ENCODE measurements at regions not wholly inside any gene's neighbourhood (a gene's known extent, or its start where the extent isn't known, plus 50 kb on each side); places are given as distances from the start of the nearest gene placed in this dataset.
"Not testable (repeated sequence)": the region's sequence is repeated elsewhere in the genome, so short reads cannot be mapped to it uniquely, and the experiment has no call there.

GRCh38 chrX:23511793-23512192, 155.5 kb upstream of the PRDX4 start:
- H3K27ac ChIP-seq (ENCODE audit: low read length), result no peak overlapping the region
- no peaks in the 10 kb centered on the region for H3K9me2 ChIP-seq (replicated peaks; ENCODE audit: insufficient read depth, low read length)
- H3K4me2 ChIP-seq (ENCODE audit: low read depth, low read length, poor library complexity, severe bottlenecking), result no peak overlapping the region
- H4K20me1 ChIP-seq (ENCODE audit: insufficient read depth, low read depth, low read length), result no peaks in the 10 kb centered on the region
- H3K9ac ChIP-seq (ENCODE audit: low read length), result no peak overlapping the region
- no peak overlapping the region for H2AFZ ChIP-seq (ENCODE audit: low read length)
- no peaks in the 10 kb centered on the region for H3K79me2 ChIP-seq (ENCODE audit: low read length)
- H3K36me3 ChIP-seq (ENCODE audit: insufficient read depth, low read length), result no peaks in the 10 kb centered on the region
- H3K4me3 ChIP-seq (ENCODE audit: low read length), result no peak overlapping the region
- DNase-seq, result no peak
- no peaks in the 10 kb centered on the region for H3K27me3 ChIP-seq (ENCODE audit: low read length)
- no peaks in the 10 kb centered on the region for H3K9me3 ChIP-seq (ENCODE audit: low read length)
- H3K4me1 ChIP-seq (ENCODE audit: low read length), result no peaks in the 10 kb centered on the region

GRCh38 chrX:23513121-23513520, 154.2 kb upstream of the PRDX4 start:
- H3K4me1 ChIP-seq (ENCODE audit: low read length), result no peaks in the 10 kb centered on the region
- H3K9ac ChIP-seq (ENCODE audit: low read length), result no peak overlapping the region
- no peaks in the 10 kb centered on the region for H3K36me3 ChIP-seq (ENCODE audit: insufficient read depth, low read length)
- no peak overlapping the region for H3K4me3 ChIP-seq (ENCODE audit: low read length)
- H2AFZ ChIP-seq (ENCODE audit: low read length), result no peak overlapping the region
- DNase-seq, result no peak
- no peaks in the 10 kb centered on the region for H3K27me3 ChIP-seq (ENCODE audit: low read length)
- H4K20me1 ChIP-seq (ENCODE audit: insufficient read depth, low read depth, low read length), result no peaks in the 10 kb centered on the region
- H3K9me2 ChIP-seq (replicated peaks; ENCODE audit: insufficient read depth, low read length), result no peaks in the 10 kb centered on the region
- no peaks in the 10 kb centered on the region for H3K79me2 ChIP-seq (ENCODE audit: low read length)
- no peak overlapping the region for H3K27ac ChIP-seq (ENCODE audit: low read length)
- H3K4me2 ChIP-seq (ENCODE audit: low read depth, low read length, poor library complexity, severe bottlenecking), result no peak overlapping the region
- no peaks in the 10 kb centered on the region for H3K9me3 ChIP-seq (ENCODE audit: low read length)

DNA sequence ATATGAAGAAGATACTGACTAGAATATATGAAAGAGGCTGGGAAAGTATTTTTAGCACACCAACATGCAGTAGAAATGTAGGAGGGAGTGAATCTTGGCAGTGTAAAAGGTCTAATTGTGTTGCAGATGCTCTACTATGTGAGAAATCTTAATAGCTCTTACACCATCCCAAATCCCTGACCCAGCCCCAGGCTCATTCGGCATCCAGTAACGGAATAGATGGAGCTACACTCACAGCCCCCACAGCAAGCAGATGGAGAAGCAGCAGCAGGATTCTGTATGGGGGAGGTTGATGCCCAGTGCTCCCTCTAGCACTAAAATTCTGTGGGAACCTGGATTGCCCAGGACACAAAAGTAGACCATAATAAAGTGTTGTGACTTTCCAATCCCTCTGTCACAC, 153.2 kb upstream of the PRDX4 start:
- Histone ChIP-seq H3K36me3 (ENCODE audit: insufficient read depth, low read length) (no peaks in the 10 kb centered on the region), H3K27me3 (ENCODE audit: low read length) (no peaks in the 10 kb centered on the region)
- DNase-seq, result no peak

DNA sequence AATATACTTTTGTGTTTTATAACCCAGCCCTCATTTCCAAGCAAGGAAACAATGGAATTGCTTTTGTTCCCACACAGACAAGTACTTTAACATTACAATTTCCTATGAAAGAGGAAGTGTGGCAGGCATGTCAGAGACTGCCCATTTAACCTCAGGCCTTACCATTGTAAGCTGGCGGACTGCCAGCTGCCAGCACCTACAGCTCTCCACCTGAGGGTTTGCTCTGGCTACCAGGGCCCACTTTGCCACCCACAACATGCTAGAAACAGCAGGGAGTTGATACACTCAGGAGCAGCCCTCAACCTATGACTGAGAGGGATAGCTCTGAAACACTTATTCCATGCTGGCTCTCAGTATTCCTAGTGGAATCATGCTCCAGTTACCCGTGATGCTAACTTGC, 152.3 kb upstream of the PRDX4 start:
- H4K20me1 ChIP-seq (ENCODE audit: insufficient read depth, low read depth, low read length), result no peaks in the 10 kb centered on the region
- no peaks in the 10 kb centered on the region for H3K9me2 ChIP-seq (replicated peaks; ENCODE audit: insufficient read depth, low read length)
- H3K79me2 ChIP-seq (ENCODE audit: low read length), result no peaks in the 10 kb centered on the region
- no peaks in the 10 kb centered on the region for H3K9me3 ChIP-seq (ENCODE audit: low read length)
- H2AFZ ChIP-seq (ENCODE audit: low read length), result no peak overlapping the region
- no peak overlapping the region for H3K27ac ChIP-seq (ENCODE audit: low read length)
- no peaks in the 10 kb centered on the region for H3K27me3 ChIP-seq (ENCODE audit: low read length)
- no peak overlapping the region for H3K4me3 ChIP-seq (ENCODE audit: low read length)
- no peaks in the 10 kb centered on the region for H3K4me1 ChIP-seq (ENCODE audit: low read length)
- no peaks in the 10 kb centered on the region for H3K36me3 ChIP-seq (ENCODE audit: insufficient read depth, low read length)
- H3K9ac ChIP-seq (ENCODE audit: low read length), result no peak overlapping the region
- DNase-seq, result no peak
- H3K4me2 ChIP-seq (ENCODE audit: low read depth, low read length, poor library complexity, severe bottlenecking), result no peak overlapping the region

More for the DNA sequence above, 153.2 kb upstream of the PRDX4 start:
- H3K4me3 ChIP-seq (ENCODE audit: low read length), result no peak overlapping the region
- H3K27ac ChIP-seq (ENCODE audit: low read length), result no peak overlapping the region
- no peaks in the 10 kb centered on the region for H3K9me3 ChIP-seq (ENCODE audit: low read length)
- H2AFZ ChIP-seq (ENCODE audit: low read length), result no peak overlapping the region
- H3K4me2 ChIP-seq (ENCODE audit: low read depth, low read length, poor library complexity, severe bottlenecking), result no peak overlapping the region
- H3K9ac ChIP-seq (ENCODE audit: low read length), result no peak overlapping the region
- H3K9me2 ChIP-seq (replicated peaks; ENCODE audit: insufficient read depth, low read length), result no peaks in the 10 kb centered on the region
- no peaks in the 10 kb centered on the region for H3K4me1 ChIP-seq (ENCODE audit: low read length)
- H4K20me1 ChIP-seq (ENCODE audit: insufficient read depth, low read depth, low read length), result no peaks in the 10 kb centered on the region
- H3K79me2 ChIP-seq (ENCODE audit: low read length), result no peaks in the 10 kb centered on the region

- not testable (repeated sequence) for H3K4me1 ChIP-seq (ENCODE audit: low read length); DNase-seq; H3K27ac ChIP-seq (ENCODE audit: low read length); H4K20me1 ChIP-seq (ENCODE audit: insufficient read depth, low read depth, low read length); H3K4me3 ChIP-seq (ENCODE audit: low read length); H2AFZ ChIP-seq (ENCODE audit: low read length); H3K9me2 ChIP-seq (replicated peaks; ENCODE audit: insufficient read depth, low read length); H3K4me2 ChIP-seq (ENCODE audit: low read depth, low read length, poor library complexity, severe bottlenecking); H3K79me2 ChIP-seq (ENCODE audit: low read length); H3K36me3 ChIP-seq (ENCODE audit: insufficient read depth, low read length); H3K9ac ChIP-seq (ENCODE audit: low read length); H3K27me3 ChIP-seq (ENCODE audit: low read length); H3K9me3 ChIP-seq (ENCODE audit: low read length)
Measured at GRCh38 chrX:23523026-23523657, 144.2 kb upstream of the PRDX4 start.

DNA sequence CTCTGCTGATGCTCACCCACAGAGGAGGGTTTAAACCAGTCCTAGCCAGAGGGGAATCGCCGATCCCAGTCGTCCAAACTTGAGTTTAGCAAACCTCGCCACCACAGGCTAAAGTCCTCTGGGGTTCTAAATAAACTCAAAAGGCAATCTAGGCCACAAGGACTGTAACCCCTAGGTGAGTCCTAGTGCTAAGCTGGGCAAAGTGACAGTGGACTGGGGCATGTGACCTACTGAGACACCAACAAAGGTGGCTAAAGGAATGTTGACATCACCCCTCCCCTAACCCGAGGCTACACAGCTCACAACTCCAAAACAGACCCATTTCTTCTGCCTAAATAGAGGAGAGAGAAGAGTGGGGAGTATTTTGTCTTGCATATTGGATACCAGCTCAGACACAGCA, 142.8 kb upstream of the PRDX4 start:
- Histone ChIP-seq H3K27me3 (ENCODE audit: low read length) (no peaks in the 10 kb centered on the region), H3K9me3 (ENCODE audit: low read length) (no peaks in the 10 kb centered on the region), H3K9ac (ENCODE audit: low read length) (no peak overlapping the region), H3K27ac (ENCODE audit: low read length) (no peak overlapping the region), H3K4me3 (ENCODE audit: low read length) (no peak overlapping the region), H3K4me2 (ENCODE audit: low read depth, low read length, poor library complexity, severe bottlenecking) (no peak overlapping the region), H2AFZ (ENCODE audit: low read length) (no peak overlapping the region), H3K36me3 (ENCODE audit: insufficient read depth, low read length) (no peaks in the 10 kb centered on the region), H3K9me2 (replicated peaks; ENCODE audit: insufficient read depth, low read length) (no peaks in the 10 kb centered on the region), H4K20me1 (ENCODE audit: insufficient read depth, low read depth, low read length) (no peaks in the 10 kb centered on the region), H3K79me2 (ENCODE audit: low read length) (no peaks in the 10 kb centered on the region), H3K4me1 (ENCODE audit: low read length) (no peaks in the 10 kb centered on the region)
- no peak for DNase-seq

DNA sequence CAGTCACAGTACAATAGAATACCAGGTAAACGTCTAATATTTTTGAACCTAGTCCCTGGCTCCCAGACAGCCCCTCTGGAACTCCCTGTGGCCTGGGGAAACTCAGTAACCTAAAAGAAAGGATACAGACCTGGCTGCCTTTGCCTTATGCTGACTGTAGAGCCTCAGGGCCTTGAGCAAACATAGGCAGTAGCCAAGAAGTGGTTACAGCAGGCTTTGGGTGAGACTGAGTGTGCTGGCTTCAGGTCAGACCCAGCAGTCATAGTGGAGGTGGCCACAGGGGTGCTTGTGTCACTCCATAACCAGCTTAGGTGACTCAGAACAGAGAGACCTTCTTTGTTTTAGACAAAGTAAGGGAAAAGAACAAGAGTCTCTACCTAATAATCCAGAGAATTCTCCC, 141.8 kb upstream of the PRDX4 start:
- no peaks in the 10 kb centered on the region for H3K9me2 ChIP-seq (replicated peaks; ENCODE audit: insufficient read depth, low read length)
- no peaks in the 10 kb centered on the region for H3K27me3 ChIP-seq (ENCODE audit: low read length)
- H2AFZ ChIP-seq (ENCODE audit: low read length), result no peak overlapping the region
- no peaks in the 10 kb centered on the region for H3K79me2 ChIP-seq (ENCODE audit: low read length)
- H3K4me2 ChIP-seq (ENCODE audit: low read depth, low read length, poor library complexity, severe bottlenecking), result no peak overlapping the region
- no peak overlapping the region for H3K27ac ChIP-seq (ENCODE audit: low read length)
- H3K4me1 ChIP-seq (ENCODE audit: low read length), result no peaks in the 10 kb centered on the region
- no peak for DNase-seq
- no peaks in the 10 kb centered on the region for H3K9me3 ChIP-seq (ENCODE audit: low read length)
- no peak overlapping the region for H3K9ac ChIP-seq (ENCODE audit: low read length)
- no peak overlapping the region for H3K4me3 ChIP-seq (ENCODE audit: low read length)
- H4K20me1 ChIP-seq (ENCODE audit: insufficient read depth, low read depth, low read length), result no peaks in the 10 kb centered on the region
- no peaks in the 10 kb centered on the region for H3K36me3 ChIP-seq (ENCODE audit: insufficient read depth, low read length)

DNA sequence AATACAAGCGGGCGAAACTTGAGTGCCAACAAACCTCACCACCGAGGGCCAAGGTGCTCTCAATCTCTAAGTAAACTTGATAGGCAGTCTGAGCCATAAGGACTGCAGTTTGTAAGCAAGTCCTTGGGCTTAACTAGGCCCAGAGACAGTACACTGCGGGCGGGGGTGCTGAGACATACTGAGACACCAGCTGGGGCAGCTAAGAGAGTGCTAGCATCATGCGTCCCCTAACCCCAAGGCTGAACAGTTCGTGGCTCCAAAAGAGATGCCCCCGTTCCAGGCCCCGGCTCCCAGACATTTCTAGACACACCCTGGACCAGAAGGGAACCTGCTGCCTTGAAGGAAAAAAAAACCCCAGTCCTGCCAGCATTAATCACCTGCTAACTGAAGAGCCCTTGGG, 126.8 kb upstream of the PRDX4 start:
- no peak overlapping the region for H3K27ac ChIP-seq (ENCODE audit: low read length)
- H3K9me2 ChIP-seq (replicated peaks; ENCODE audit: insufficient read depth, low read length), result no peaks in the 10 kb centered on the region
- H3K27me3 ChIP-seq (ENCODE audit: low read length), result no peaks in the 10 kb centered on the region
- H3K36me3 ChIP-seq (ENCODE audit: insufficient read depth, low read length), result no peaks in the 10 kb centered on the region
- DNase-seq, result no peak
- H3K4me1 ChIP-seq (ENCODE audit: low read length), result no peaks in the 10 kb centered on the region
- H3K4me3 ChIP-seq (ENCODE audit: low read length), result no peak overlapping the region
- H3K79me2 ChIP-seq (ENCODE audit: low read length), result no peaks in the 10 kb centered on the region
- H4K20me1 ChIP-seq (ENCODE audit: insufficient read depth, low read depth, low read length), result no peaks in the 10 kb centered on the region
- no peaks in the 10 kb centered on the region for H3K9me3 ChIP-seq (ENCODE audit: low read length)
- no peak overlapping the region for H3K4me2 ChIP-seq (ENCODE audit: low read depth, low read length, poor library complexity, severe bottlenecking)
- no peak overlapping the region for H2AFZ ChIP-seq (ENCODE audit: low read length)
- H3K9ac ChIP-seq (ENCODE audit: low read length), result no peak overlapping the region

DNA sequence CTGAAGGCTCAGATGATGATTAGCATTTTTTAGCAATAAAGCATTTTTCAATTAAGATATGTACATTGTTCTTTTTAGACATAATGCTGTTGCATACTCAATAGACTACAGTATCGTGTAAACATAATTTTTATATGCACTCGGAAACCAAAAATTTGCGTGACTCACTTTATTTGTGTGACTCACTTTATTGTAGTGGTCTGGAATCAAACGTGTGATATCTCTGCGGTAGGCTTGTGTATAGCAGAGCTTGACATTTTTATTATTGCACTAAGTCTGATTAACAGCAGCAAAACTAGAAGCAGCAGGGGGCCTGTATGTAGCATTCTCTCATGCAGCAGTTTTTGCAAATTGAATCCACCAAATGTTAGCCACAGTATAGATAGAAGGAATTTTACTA, 119.1 kb upstream of the PRDX4 start:
- H3K9ac ChIP-seq (ENCODE audit: low read length), result no peak overlapping the region
- no peak overlapping the region for H3K4me3 ChIP-seq (ENCODE audit: low read length)

More for the DNA sequence above, 119.1 kb upstream of the PRDX4 start:
- Histone ChIP-seq H3K27ac (ENCODE audit: low read length) (no peak overlapping the region), H4K20me1 (ENCODE audit: insufficient read depth, low read depth, low read length) (no peaks in the 10 kb centered on the region), H2AFZ (ENCODE audit: low read length) (no peak overlapping the region), H3K27me3 (ENCODE audit: low read length) (no peaks in the 10 kb centered on the region), H3K9me3 (ENCODE audit: low read length) (no peaks in the 10 kb centered on the region), H3K36me3 (ENCODE audit: insufficient read depth, low read length) (no peaks in the 10 kb centered on the region), H3K4me1 (ENCODE audit: low read length) (no peaks in the 10 kb centered on the region), H3K9me2 (replicated peaks; ENCODE audit: insufficient read depth, low read length) (no peaks in the 10 kb centered on the region), H3K79me2 (ENCODE audit: low read length) (no peaks in the 10 kb centered on the region), H3K4me2 (ENCODE audit: low read depth, low read length, poor library complexity, severe bottlenecking) (no peak overlapping the region)
- no peak for DNase-seq

Measured in Karpas-422 (cell line).